GM20000 (cell line): ENCODE measurements at regions not wholly inside any gene's neighbourhood (a gene's known extent, or its start where the extent isn't known, plus 50 kb on each side); places are given as distances from the start of the nearest gene placed in this dataset.

ENCODE experiments used
- DNase-seq: peaks from one replicate; pipeline ENCODE4 v3.0.0; 2012; ENCODE audit warnings: low spot score
- TF ChIP-seq, protein P1 (sequence below): IDR thresholded peaks from 2 replicates; pipeline ENCODE4 v1.5.1; 2012; ENCODE audit warnings: mild to moderate bottlenecking, control low read depth; ENCODE audit errors: extremely low read depth, missing control alignments

DNA sequence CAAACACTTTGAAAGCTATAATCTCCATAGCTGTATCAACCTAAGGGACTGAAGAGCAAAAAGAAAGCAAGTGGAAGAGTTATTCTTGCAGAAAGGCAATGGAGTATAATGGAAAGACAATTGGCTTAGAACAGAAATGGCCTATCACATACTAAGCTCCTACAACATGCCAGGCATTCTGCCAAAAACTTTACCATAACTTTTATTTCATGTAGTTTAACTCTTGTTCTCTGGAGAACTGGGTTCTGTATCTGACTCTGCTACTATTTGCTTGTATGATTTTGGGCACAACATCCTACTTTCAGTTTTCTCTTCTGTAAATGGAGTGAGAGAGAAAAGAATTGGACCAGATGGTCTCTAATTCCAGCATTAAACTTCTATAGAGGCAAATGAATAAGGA lies 449.1 kb downstream of the GPATCH2 start:
- no peak for DNase-seq
- TF ChIP-seq, protein P1, sequence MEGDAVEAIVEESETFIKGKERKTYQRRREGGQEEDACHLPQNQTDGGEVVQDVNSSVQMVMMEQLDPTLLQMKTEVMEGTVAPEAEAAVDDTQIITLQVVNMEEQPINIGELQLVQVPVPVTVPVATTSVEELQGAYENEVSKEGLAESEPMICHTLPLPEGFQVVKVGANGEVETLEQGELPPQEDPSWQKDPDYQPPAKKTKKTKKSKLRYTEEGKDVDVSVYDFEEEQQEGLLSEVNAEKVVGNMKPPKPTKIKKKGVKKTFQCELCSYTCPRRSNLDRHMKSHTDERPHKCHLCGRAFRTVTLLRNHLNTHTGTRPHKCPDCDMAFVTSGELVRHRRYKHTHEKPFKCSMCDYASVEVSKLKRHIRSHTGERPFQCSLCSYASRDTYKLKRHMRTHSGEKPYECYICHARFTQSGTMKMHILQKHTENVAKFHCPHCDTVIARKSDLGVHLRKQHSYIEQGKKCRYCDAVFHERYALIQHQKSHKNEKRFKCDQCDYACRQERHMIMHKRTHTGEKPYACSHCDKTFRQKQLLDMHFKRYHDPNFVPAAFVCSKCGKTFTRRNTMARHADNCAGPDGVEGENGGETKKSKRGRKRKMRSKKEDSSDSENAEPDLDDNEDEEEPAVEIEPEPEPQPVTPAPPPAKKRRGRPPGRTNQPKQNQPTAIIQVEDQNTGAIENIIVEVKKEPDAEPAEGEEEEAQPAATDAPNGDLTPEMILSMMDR = no peak

DNA sequence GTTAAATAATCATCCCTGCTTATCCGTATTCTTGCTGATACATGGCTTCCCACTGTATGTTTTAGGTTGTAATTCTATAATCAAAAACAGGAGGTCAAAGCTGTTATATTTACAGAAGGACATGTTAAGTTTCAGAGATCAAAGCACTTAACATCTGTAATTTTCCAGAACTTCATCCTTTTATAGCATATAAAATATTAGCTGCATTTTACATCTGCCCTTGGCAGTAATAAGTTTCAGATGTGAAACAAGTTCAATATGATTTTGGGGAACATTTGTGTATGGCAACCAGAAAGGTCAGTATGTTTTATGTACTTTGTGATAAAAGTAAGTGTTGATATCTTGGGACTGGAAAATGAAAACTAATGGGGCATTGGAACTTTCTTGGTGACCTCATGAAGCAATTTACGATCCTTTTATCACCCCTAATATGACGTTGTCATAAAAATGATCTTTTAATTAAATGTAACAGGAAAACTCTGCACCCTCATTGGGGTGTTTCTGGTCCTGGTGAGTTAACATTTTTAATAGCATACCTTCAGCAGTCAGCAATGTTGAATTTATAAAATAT lies 449.6 kb downstream of the GPATCH2 start:
- TF ChIP-seq, protein P1 = no peak
- no peak for DNase-seq

DNA sequence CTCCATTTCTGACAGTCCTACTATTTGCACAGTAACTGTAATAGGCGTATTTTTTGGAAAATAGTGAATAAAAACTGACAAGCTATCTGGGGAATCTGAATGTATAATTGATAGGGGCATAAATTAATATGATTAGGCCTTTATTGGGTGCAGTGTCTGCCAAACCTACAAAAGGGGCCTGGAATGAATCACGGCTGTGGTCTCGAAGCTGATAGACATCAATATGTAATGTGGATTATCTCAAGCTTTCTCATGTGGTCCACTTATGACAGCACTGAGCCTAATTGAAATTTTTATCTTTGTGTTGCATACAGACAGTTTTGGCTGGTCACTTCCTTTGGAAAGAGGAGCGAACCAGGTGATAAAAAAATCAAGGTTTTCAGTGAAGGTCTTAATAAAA lies 450.4 kb downstream of the GPATCH2 start:
- TF ChIP-seq, protein P1 = no peak
- no peak for DNase-seq

DNA sequence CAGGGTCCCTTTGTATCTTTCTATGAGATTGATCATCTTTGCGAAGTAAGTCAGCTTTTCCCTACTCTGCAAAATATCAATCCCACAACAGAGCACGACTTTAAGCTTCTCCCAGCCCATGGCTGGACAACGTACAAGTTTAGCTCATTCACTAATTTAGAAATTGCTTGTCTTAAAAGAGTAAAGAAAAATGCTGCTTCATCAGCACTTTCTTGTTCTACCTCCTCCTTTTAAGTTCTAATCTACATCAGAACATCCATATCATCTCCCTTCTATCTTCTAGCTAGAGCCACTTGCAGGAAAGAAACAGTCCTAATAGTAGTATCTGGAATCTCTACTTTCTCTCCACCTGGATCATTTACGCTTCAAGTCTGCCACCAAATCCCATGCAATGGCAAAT lies 441.2 kb upstream of the ESRRG start:
- TF ChIP-seq, protein P1 = no peak
- DNase-seq = no peak

DNA sequence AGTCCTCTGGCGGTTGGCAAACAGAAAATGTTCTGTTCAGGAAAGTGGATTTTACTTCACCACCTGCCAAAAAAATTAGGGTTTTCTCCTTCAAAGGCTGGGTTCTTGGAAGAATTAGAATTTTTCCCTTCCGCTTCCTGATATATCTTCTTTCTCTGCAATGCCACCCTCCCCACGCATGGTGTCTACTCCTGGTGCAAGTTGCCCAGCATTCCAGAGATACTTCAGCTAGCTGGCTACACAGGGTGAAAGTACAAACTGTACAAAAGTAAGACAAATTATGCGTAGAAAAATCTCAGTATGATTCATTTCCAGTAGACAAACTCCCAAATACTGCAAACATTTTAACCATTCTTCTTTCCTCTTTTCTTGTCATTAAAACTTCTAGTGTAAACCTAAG lies 430.1 kb upstream of the ESRRG start:
- DNase-seq = no peak
- TF ChIP-seq, protein P1 = no peak

DNA sequence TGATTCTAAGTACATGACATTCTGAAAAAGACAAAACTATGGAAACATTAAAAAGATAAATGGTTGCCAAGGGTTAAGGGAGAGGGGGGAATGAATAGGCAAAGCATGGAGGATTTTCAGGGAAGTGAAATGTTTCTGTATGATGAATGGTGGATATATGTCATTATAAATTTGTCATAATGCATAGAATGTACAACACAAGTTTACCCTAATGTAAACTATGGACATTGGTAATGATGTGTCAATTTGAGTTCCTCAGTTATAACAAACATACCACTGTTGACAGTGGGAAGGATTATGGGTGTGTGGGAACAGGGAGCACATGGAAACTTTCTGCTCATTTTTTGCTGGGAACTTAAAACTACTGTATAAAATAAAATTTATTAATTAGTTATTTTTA lies 427.1 kb upstream of the ESRRG start:
- no peak for DNase-seq
- TF ChIP-seq, protein P1 = no peak

DNA sequence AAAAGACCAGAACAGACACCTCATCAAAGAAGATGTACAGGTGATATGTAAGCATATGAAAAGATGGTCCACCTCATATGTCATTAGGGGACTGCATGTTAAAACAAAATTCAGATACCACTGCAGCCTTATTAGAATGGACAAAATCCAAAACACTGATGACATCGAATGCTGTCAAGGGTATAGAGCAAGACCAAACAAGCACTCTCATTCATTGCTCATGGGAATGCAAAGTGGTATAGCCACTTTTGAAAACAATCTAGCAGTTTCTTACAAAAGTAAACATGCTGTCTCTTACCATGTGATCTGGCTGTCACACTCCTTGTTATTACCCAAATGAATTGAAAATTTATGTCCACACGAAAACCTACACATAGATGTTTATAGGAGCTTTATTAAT lies 426.6 kb upstream of the ESRRG start:
- DNase-seq = no peak
- TF ChIP-seq, protein P1 = no peak
